Skeletal muscle tissue (tissue), 3 donors: ENCODE measurements at regions not wholly inside any gene's neighbourhood (a gene's known extent, or its start where the extent isn't known, plus 50 kb on each side); places are given as distances from the start of the nearest gene placed in this dataset.

Experiments used
- H3K27ac ChIP-seq: one replicate; pipeline ENCODE4 v1.7.0; 2013; ENCODE audit warnings: mild to moderate bottlenecking, low read depth, low read length, inconsistent platforms
- H3K27me3 ChIP-seq, 3 donors: one replicate each; pipeline ENCODE4 v1.7.0; 2013; ENCODE audit warnings: low read length in 3 of 3; ENCODE audit not compliant: control insufficient read depth in 3 of 3, insufficient read depth in 3 of 3
- H3K36me3 ChIP-seq, 3 donors: one replicate each; pipeline ENCODE4 v1.7.0; 2013; ENCODE audit warnings: low read length in 3 of 3; ENCODE audit not compliant: control insufficient read depth in 3 of 3, insufficient read depth in 3 of 3
- H3K4me1 ChIP-seq, 3 donors: one replicate each; pipeline ENCODE4 v1.7.0; 2013; ENCODE audit warnings: low read length in 3 of 3, mild to moderate bottlenecking in 3 of 3; ENCODE audit not compliant: control insufficient read depth in 3 of 3, insufficient read depth in 3 of 3
- H3K4me3 ChIP-seq, 3 donors: one replicate each; pipeline ENCODE4 v1.7.0; 2013; ENCODE audit warnings: low read length in 3 of 3
- H3K9ac ChIP-seq, 3 donors: one replicate each; pipeline ENCODE4 v1.7.0; 2013; ENCODE audit warnings: low read length in 3 of 3, mild to moderate bottlenecking in 3 of 3, moderate library complexity in 2 of 3, low read depth in 1 of 3
- H3K9me3 ChIP-seq, 3 donors: one replicate each; pipeline ENCODE4 v1.7.0; 2013; ENCODE audit warnings: low read length in 3 of 3; ENCODE audit not compliant: control insufficient read depth in 3 of 3
- donor health status: Osteomylitis.

DNA sequence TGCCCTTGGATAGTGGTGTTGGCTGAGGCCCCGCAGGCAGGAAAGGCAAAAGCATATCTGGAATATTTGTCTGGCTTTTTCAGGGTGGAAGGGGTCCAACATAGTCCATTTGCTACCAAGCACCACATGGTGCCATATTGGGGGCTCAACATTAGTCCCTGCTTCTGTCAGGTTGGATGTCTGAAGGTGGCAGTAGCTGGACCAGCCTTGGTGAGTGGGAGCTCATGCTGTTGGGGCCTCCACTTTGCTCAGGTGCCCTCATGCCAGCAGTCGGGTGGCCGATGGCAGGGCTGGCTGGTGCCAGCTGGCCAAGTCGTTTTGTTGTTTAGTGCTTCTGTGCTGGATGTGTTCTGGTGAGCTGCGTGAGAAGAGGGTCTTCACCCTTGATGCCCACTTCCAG lies 135.3 kb downstream of the PAPOLA start:
- Histone ChIP-seq H3K4me1 (no peaks in the 10 kb centered on the region), H3K9me3 (peaks cover 0 to 2% (median 0%) of the 10 kb centered on the region in 3 donors), H3K36me3 (no peaks in the 10 kb centered on the region), H3K27ac (no peak overlapping the region), H3K9ac (no peak overlapping the region), H3K4me3 (no peak overlapping the region), H3K27me3 (no peaks in the 10 kb centered on the region)

DNA sequence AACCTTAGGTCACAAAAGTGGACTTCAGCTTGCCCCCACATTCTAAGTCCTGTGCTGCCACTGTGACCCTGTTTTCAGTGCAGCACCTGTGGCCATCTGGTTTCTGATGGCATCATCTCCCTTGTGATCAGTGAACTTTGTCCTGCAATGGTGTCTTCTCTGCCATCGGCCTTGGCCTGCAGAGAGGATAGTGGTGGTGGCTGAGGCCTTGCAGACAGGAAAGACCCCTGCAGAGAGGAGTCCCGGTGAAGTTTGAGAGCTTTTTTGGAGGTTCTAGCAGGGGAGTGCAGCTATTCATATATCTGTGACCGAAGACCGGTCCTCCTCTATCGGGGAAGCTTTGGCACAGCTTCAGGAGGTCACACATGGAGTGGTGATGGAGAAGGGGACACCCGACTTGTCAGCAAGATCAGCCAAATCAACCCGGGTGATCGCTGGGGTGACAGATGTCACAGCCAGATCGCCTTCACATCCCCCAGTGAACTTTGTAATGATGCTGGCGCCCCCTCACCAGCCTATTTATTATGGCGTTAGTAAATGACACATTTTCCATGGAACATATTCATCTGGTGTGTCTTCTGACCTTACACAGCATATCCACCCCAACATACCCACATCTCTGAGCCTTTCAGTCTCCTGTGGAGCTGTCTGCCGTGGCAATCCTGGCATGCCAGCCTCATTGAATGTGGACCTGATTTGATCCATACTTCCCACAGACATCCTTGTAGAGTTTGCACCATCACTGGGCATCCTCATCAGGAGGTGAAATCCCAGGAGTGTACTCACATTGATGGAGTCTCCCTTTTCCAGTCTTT lies 136.1 kb downstream of the PAPOLA start:
- Histone ChIP-seq H3K27me3 (no peaks in the 10 kb centered on the region), H3K9me3 (peaks cover 0 to 2% (median 0%) of the 10 kb centered on the region in 3 donors), H3K27ac (no peak overlapping the region), H3K9ac (no peak overlapping the region), H3K4me3 (no peak overlapping the region), H3K36me3 (no peaks in the 10 kb centered on the region), H3K4me1 (no peaks in the 10 kb centered on the region)

GRCh38 chr14:96639550-96639949 lies 137.4 kb downstream of the PAPOLA start:
- Histone ChIP-seq H3K27ac (no peak overlapping the region), H3K9me3 (peaks cover 0 to 2% (median 0%) of the 10 kb centered on the region in 3 donors), H3K9ac (no peak overlapping the region), H3K27me3 (no peaks in the 10 kb centered on the region), H3K4me1 (no peaks in the 10 kb centered on the region), H3K36me3 (no peaks in the 10 kb centered on the region), H3K4me3 (no peak overlapping the region)

DNA sequence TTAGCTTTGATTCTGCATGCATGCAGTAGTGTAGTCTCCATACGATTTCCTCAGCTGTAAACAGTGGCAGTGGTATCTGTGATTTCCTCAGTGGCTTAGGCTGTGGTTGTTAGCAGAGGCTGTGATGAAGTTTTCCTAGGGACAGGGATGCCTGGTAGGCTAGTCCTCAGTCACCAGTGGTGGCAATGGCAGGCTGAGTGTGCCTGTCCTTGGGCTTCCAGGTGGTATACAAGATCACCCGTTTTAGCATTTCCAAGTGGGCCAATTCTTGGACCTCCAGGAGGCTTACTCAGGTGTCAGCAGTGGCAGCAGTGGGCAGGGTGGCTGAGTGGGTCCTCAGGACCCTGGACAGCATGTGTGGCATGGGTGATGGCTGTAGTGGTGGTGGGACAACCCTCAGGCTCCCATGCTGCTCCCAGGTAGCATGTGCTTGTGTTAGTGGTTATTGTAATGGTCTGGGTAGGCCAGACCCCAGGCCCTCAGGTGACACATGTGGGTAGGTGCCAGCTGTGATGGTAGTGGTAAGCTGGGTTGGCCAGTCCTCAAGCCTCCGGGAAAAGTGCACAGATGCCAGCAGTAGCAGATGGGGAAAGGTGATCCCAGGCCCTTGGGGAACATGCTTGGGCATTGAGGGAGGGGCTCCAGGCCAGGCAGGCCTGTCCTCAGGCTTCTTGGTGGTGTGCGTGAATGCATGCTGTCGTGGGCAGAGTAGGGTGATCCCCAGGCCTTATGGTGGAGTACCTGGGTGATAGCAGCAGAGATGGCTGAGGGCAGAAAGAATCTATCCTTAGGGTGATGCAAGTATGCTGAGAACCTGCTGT lies 146.5 kb downstream of the PAPOLA start:
- Histone ChIP-seq H3K27me3 (peaks cover 0 to 3% (median 0%) of the 10 kb centered on the region in 3 donors), H3K9me3 (peaks cover 0 to 5% (median 0%) of the 10 kb centered on the region in 3 donors), H3K36me3 (no peaks in the 10 kb centered on the region), H3K27ac (no peak overlapping the region), H3K4me1 (no peaks in the 10 kb centered on the region), H3K4me3 (no peak overlapping the region), H3K9ac (no peak overlapping the region)

DNA sequence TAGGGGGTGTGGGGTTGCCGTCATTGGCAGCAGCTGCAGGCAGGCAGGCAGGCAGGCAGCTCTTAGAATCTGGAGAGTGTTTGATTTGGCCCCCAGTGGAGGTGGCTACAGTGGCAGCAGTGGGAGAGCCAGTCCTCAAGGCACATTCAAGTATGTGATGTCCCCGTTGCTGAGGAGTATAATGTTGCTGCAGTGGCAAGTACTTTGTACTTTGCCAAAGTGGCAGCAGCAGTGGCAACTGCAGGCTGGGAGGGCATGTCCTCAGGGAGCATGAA lies 147.1 kb downstream of the PAPOLA start:
- Histone ChIP-seq H3K9me3 (peaks cover 0 to 5% (median 0%) of the 10 kb centered on the region in 3 donors), H3K27me3 (peaks cover 0 to 3% (median 0%) of the 10 kb centered on the region in 3 donors), H3K27ac (no peak overlapping the region), H3K4me3 (no peak overlapping the region), H3K9ac (no peak overlapping the region), H3K36me3 (no peaks in the 10 kb centered on the region), H3K4me1 (no peaks in the 10 kb centered on the region)

DNA sequence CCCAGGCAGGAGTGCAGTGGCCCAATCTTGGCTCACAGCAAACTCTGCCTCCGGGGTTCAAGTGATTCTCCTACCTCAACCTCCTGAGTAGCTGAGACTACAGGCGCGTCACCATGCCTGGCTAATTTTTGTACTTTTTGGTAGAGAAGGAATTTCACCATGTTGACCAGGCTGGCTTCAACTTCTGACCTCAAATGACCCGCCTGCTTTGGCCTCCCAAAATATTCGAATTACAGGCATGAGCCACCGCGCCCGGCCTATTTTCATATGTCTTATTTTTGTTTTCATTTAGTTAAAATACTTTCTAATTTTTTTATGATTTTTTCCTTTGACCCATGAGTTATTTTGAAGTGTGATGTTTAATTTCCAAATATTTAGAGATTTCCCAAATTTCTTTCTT lies 143.6 kb upstream of the VRK1 start:
- Histone ChIP-seq H3K4me1 (no peaks in the 10 kb centered on the region), H3K4me3 (no peak overlapping the region), H3K9ac (no peak overlapping the region), H3K27ac (no peak overlapping the region), H3K27me3 (peaks cover 0 to under 1% (median 0%) of the 10 kb centered on the region in 3 donors), H3K9me3 (no peaks in the 10 kb centered on the region), H3K36me3 (no peaks in the 10 kb centered on the region)

GRCh38 chr14:96658611-96659010 lies 138.6 kb upstream of the VRK1 start:
- H3K27ac ChIP-seq, result no peak overlapping the region
- no peak overlapping the region for H3K4me3 ChIP-seq
- no peak overlapping the region for H3K9ac ChIP-seq
- H3K27me3 ChIP-seq, result peaks cover 0 to 5% (median 3%) of the 10 kb centered on the region in 3 donors
- peaks cover 0 to 2% (median 0%) of the 10 kb centered on the region in 3 donors for H3K9me3 ChIP-seq
- H3K36me3 ChIP-seq, result no peaks in the 10 kb centered on the region
- H3K4me1 ChIP-seq, result no peaks in the 10 kb centered on the region

DNA sequence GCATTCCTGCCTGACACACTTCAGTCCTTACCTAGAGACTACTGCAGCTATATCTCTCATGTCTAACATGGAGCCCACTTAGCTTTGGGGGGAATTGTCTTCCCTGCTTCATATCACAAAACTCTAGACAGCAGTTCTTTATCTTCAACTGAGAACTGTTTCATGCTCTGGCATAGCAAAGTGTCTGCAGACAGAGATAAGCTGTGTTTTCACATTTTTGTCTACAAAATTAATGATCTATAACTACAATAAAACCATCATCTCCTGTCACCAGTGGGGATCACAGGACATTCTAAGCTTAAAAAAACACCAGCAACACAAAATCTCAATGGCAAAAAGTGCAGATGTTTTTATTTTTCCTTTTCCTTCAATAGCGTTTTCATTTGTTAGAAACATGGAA lies 137.1 kb upstream of the VRK1 start:
- Histone ChIP-seq H3K27me3 (peaks cover 0 to 5% (median 3%) of the 10 kb centered on the region in 3 donors), H3K9me3 (peaks cover 0 to 2% (median 0%) of the 10 kb centered on the region in 3 donors)

GRCh38 chr14:96660667-96661066 lies 136.5 kb upstream of the VRK1 start:
- Histone ChIP-seq H3K4me3 (no peak overlapping the region), H3K4me1 (no peaks in the 10 kb centered on the region), H3K27ac (no peak overlapping the region), H3K27me3 (peaks cover 0 to 5% (median 3%) of the 10 kb centered on the region in 3 donors), H3K9me3 (peaks cover 0 to 2% (median 0%) of the 10 kb centered on the region in 3 donors), H3K36me3 (no peaks in the 10 kb centered on the region), H3K9ac (no peak overlapping the region)

More for the DNA sequence above, 137.1 kb upstream of the VRK1 start:
- H3K36me3 ChIP-seq, result no peaks in the 10 kb centered on the region
- H3K4me1 ChIP-seq, result no peaks in the 10 kb centered on the region
- H3K27ac ChIP-seq, result no peak overlapping the region
- H3K4me3 ChIP-seq, result no peak overlapping the region
- no peak overlapping the region for H3K9ac ChIP-seq
